ENCODE measurements at regions not wholly inside any gene's neighbourhood (a gene's known extent, or its start where the extent isn't known, plus 50 kb on each side); places are given as distances from the start of the nearest gene placed in this dataset.

- Histone ChIP-seq H3K9me1 (replicated peaks; ENCODE audit: control insufficient read depth, extremely low read depth, insufficient read depth, low read length) (no peaks in the 10 kb centered on the region), H3K4me1 (ENCODE audit: control insufficient read depth, extremely low read depth, insufficient read depth, low read length) (no peaks in the 10 kb centered on the region), H2AFZ (ENCODE audit: low read depth, low read length) (no peak overlapping the region), H3K9me3 (replicated peaks; ENCODE audit: control insufficient read depth, insufficient read depth, low read length) (peaks cover 2% of the 10 kb centered on the region), H3K4me2 (ENCODE audit: insufficient read depth, low read length) (no peak overlapping the region), H3K4me3 (replicated peaks in 1 of 3; ENCODE audit: insufficient read depth in 1 of 3, low read depth in 1 of 3, low read length in 3 of 3) (no peak overlapping the region), H3K27ac (ENCODE audit: insufficient read depth, low read depth, low read length) (no peak overlapping the region), H3K27me3 (ENCODE audit: control insufficient read depth in 2 of 2, insufficient read depth in 2 of 2, low read length in 2 of 2) (no peaks in the 10 kb centered on the region), H3K36me3 (ENCODE audit: control insufficient read depth in 2 of 2, extremely low read depth in 1 of 2, insufficient read depth in 2 of 2, low read length in 2 of 2) (no peaks in the 10 kb centered on the region), H4K20me1 (replicated peaks; ENCODE audit: control insufficient read depth, extremely low read depth, insufficient read depth, low read length) (no peaks in the 10 kb centered on the region), H3K9ac (replicated peaks; ENCODE audit: extremely low read depth, insufficient read depth, low read length) (no peak overlapping the region), H3K79me2 (ENCODE audit: control insufficient read depth, insufficient read depth, low read length) (no peaks in the 10 kb centered on the region)
- ChIA-PET POLR2A (no interaction called here), CTCF (no interaction called here)
- dilution Hi-C loops (cut with MboI; ENCODE audit: extremely low pct_ligation_motif_present, low sequenced_read_pairs) = no loop called here
- FAIRE-seq = no peak
- no TSS peak for BruUV-seq (replicated peaks)
- intact Hi-C loops (cut with micrococcal nuclease) = no loop called here
- DNase-seq (ENCODE audit: low read depth, low spot score) = no peak
- TF ChIP-seq POLR2AphosphoS5 (IDR thresholded peaks at IDR 0.05; ENCODE audit: insufficient read depth, low read depth, low read length) (no peak), POLR2A (IDR thresholded peaks at IDR 0.05; ENCODE audit: low read depth, low read length) (no peak), EZH2 (IDR thresholded peaks at IDR 0.05; ENCODE audit: borderline replicate concordance, low read depth, low read length, severe bottlenecking) (no peak), JUN (IDR thresholded peaks at IDR 0.05; ENCODE audit: borderline replicate concordance, insufficient read depth, insufficient read length, low read depth) (no peak), FOS (IDR thresholded peaks at IDR 0.05; ENCODE audit: borderline replicate concordance, insufficient read depth, low read length) (no peak), MYC (IDR thresholded peaks at IDR 0.05; ENCODE audit: low read depth, low read length) (no peak), GATA2 (IDR thresholded peaks at IDR 0.05; ENCODE audit: insufficient read depth, insufficient read length, low read depth, low read length) (no peak), MAX (IDR thresholded peaks at IDR 0.05; ENCODE audit: insufficient read depth, insufficient read length) (no peak)
- TF ChIP-seq, protein P1, sequence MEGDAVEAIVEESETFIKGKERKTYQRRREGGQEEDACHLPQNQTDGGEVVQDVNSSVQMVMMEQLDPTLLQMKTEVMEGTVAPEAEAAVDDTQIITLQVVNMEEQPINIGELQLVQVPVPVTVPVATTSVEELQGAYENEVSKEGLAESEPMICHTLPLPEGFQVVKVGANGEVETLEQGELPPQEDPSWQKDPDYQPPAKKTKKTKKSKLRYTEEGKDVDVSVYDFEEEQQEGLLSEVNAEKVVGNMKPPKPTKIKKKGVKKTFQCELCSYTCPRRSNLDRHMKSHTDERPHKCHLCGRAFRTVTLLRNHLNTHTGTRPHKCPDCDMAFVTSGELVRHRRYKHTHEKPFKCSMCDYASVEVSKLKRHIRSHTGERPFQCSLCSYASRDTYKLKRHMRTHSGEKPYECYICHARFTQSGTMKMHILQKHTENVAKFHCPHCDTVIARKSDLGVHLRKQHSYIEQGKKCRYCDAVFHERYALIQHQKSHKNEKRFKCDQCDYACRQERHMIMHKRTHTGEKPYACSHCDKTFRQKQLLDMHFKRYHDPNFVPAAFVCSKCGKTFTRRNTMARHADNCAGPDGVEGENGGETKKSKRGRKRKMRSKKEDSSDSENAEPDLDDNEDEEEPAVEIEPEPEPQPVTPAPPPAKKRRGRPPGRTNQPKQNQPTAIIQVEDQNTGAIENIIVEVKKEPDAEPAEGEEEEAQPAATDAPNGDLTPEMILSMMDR (IDR thresholded peaks at IDR 0.05; ENCODE audit: extremely low read depth in 1 of 2, insufficient read depth in 1 of 2, low read depth in 1 of 2, low read length in 2 of 2) = no peak
Measured at GRCh38 chr5:155620821-155621410, 607.4 kb downstream of the KIF4B start.

Data from endothelial cell of umbilical vein (primary cell).